H9 (cell line): ENCODE measurements at regions not wholly inside any gene's neighbourhood (a gene's known extent, or its start where the extent isn't known, plus 50 kb on each side); places are given as distances from the start of the nearest gene placed in this dataset.

Source experiments
- DNase-seq: peaks from one replicate; pipeline ENCODE4 v3.0.0-alpha.2; 2017
- H2AFZ ChIP-seq: one replicate; pipeline ENCODE4 v1.6.1; 2013; ENCODE audit warnings: mild to moderate bottlenecking, low read length, control low read depth, moderate library complexity
- H2AK5ac ChIP-seq: 2 replicates; pipeline ENCODE4 v1.6.1; 2013; ENCODE audit warnings: low read length, control low read depth, mixed read lengths; ENCODE audit not compliant: insufficient read length
- H2BK120ac ChIP-seq: one replicate; pipeline ENCODE4 v1.6.1; 2013; ENCODE audit warnings: low read depth, mild to moderate bottlenecking, low read length, control low read depth, inconsistent platforms; ENCODE audit not compliant: poor library complexity, severe bottlenecking
- H2BK12ac ChIP-seq: 2 replicates; pipeline ENCODE4 v1.6.1; 2013; ENCODE audit warnings: low read length, control low read depth, mixed read lengths, low read depth; ENCODE audit not compliant: insufficient read length
- H2BK15ac ChIP-seq: 2 replicates; pipeline ENCODE4 v1.6.1; 2013; ENCODE audit warnings: low read depth, low read length, control low read depth
- H2BK20ac ChIP-seq: one replicate; pipeline ENCODE4 v1.6.1; 2013; ENCODE audit warnings: low read depth, mild to moderate bottlenecking, low read length, control low read depth, inconsistent platforms; ENCODE audit not compliant: poor library complexity, severe bottlenecking
- H2BK5ac ChIP-seq: 2 replicates; pipeline ENCODE4 v1.6.1; 2013; ENCODE audit warnings: low read length, control low read depth, mixed read lengths; ENCODE audit not compliant: insufficient read length
- H3K14ac ChIP-seq: 2 replicates; pipeline ENCODE4 v1.6.1; 2013; ENCODE audit warnings: low read length, control low read depth; ENCODE audit not compliant: insufficient read depth
- H3K18ac ChIP-seq: 2 replicates; pipeline ENCODE4 v1.6.1; 2013; ENCODE audit warnings: low read depth, mild to moderate bottlenecking, mixed read lengths, low read length, control low read depth; ENCODE audit not compliant: insufficient read length
- H3K23ac ChIP-seq: 2 replicates; pipeline ENCODE4 v1.6.1; 2013; ENCODE audit warnings: low read length, control low read depth, mixed read lengths, low read depth; ENCODE audit not compliant: insufficient read length
- H3K23me2 ChIP-seq: 2 replicates; pipeline ENCODE4 v1.6.1; 2013; ENCODE audit warnings: low read depth, mild to moderate bottlenecking, mixed read lengths, low read length, control low read depth; ENCODE audit not compliant: insufficient read length, poor library complexity, severe bottlenecking
- H3K27ac ChIP-seq: 2 replicates; pipeline ENCODE4 v1.5.1; 2013; ENCODE audit warnings: low read length, control low read depth, mixed read lengths, low read depth; ENCODE audit not compliant: insufficient read length
- H3K27me3 ChIP-seq: 2 replicates; pipeline ENCODE4 v1.6.1; 2013; ENCODE audit warnings: low read length, control low read depth, inconsistent platforms; ENCODE audit not compliant: insufficient read depth
- H3K4ac ChIP-seq: 2 replicates; pipeline ENCODE4 v1.6.1; 2013; ENCODE audit warnings: low read depth, mild to moderate bottlenecking, control low read depth, inconsistent platforms, low read length, moderate library complexity
- H3K4me1 ChIP-seq: 2 replicates; pipeline ENCODE4 v1.6.1; 2013; ENCODE audit warnings: low read length, control low read depth, inconsistent platforms; ENCODE audit not compliant: insufficient read depth
- H3K4me2 ChIP-seq: 2 replicates; pipeline ENCODE4 v1.6.1; 2013; ENCODE audit warnings: low read length, control low read depth, mixed read lengths; ENCODE audit not compliant: insufficient read length, insufficient read depth
- H3K56ac ChIP-seq: 2 replicates; pipeline ENCODE4 v1.6.1; 2013; ENCODE audit warnings: low read depth, mild to moderate bottlenecking, mixed read lengths, low read length, control low read depth; ENCODE audit not compliant: insufficient read length
- H3K79me1 ChIP-seq: 2 replicates; pipeline ENCODE4 v1.6.1; 2013; ENCODE audit warnings: low read depth, mild to moderate bottlenecking, moderate library complexity, low read length, control low read depth, inconsistent platforms; ENCODE audit not compliant: insufficient read depth, poor library complexity, severe bottlenecking
- H3K79me2 ChIP-seq: 2 replicates; pipeline ENCODE4 v1.6.1; 2013; ENCODE audit warnings: low read length, control low read depth, inconsistent platforms; ENCODE audit not compliant: insufficient read depth
- H3K9ac ChIP-seq: 2 replicates; pipeline ENCODE4 v1.6.1; 2013; ENCODE audit warnings: low read length, control low read depth, mixed read lengths; ENCODE audit not compliant: insufficient read length; ENCODE audit errors: extremely low read depth
- H3K9me3 ChIP-seq: one replicate; pipeline ENCODE4 v1.6.1; 2013; ENCODE audit warnings: low read depth, low read length, inconsistent platforms; ENCODE audit not compliant: control insufficient read depth
- H3T11ph ChIP-seq: one replicate; pipeline ENCODE4 v1.6.1; 2013; ENCODE audit warnings: mild to moderate bottlenecking, low read length, control low read depth, inconsistent platforms
- H4K20me1 ChIP-seq: one replicate; pipeline ENCODE4 v1.6.1; 2013; ENCODE audit not compliant: control insufficient read depth, insufficient read length, insufficient read depth
- H4K5ac ChIP-seq: 2 replicates; pipeline ENCODE4 v1.6.1; 2013; ENCODE audit warnings: low read depth, mild to moderate bottlenecking, mixed read lengths, low read length, control low read depth; ENCODE audit not compliant: insufficient read length
- H4K8ac ChIP-seq: replicated peaks from 2 replicates; pipeline ENCODE4 v1.6.1; 2013; ENCODE audit warnings: low read length, control low read depth, mixed read lengths, low read depth; ENCODE audit not compliant: insufficient read length
- H4K91ac ChIP-seq: 2 replicates; pipeline ENCODE4 v1.6.1; 2013; ENCODE audit warnings: low read depth, mild to moderate bottlenecking, moderate library complexity, mixed read lengths, low read length, control low read depth; ENCODE audit not compliant: insufficient read length
- H3K27ac Mint-ChIP-seq, 3 experiments: 2 replicates in 2 of 3; 3 replicates in 1 of 3; pipeline ENCODE4 v1.8.0; 2020 to 2021; ENCODE audit warnings: mixed read lengths in 3 of 3, mild to moderate bottlenecking in 1 of 3, moderate library complexity in 1 of 3
- H3K27me3 Mint-ChIP-seq: 2 replicates; pipeline ENCODE4 v1.8.0; 2021; ENCODE audit warnings: low read depth, mild to moderate bottlenecking, moderate library complexity, mixed read lengths
- H3K36me3 Mint-ChIP-seq, 3 experiments: 2 replicates in 2 of 3; 3 replicates in 1 of 3; pipeline ENCODE4 v1.8.0; 2020 to 2021; ENCODE audit warnings: low read depth in 3 of 3, mixed read lengths in 3 of 3; ENCODE audit not compliant: insufficient read depth in 1 of 3
- H3K4me1 Mint-ChIP-seq, 2 experiments: 2 replicates each; pipeline ENCODE4 v1.8.0; 2020; ENCODE audit warnings: mixed read lengths in 2 of 2
- H3K4me3 Mint-ChIP-seq, 2 experiments: 2 replicates in 1 of 2; 3 replicates in 1 of 2; pipeline ENCODE4 v1.8.0; 2020 to 2021; ENCODE audit warnings: mild to moderate bottlenecking in 2 of 2, mixed read lengths in 2 of 2, moderate library complexity in 1 of 2
- H3K9me3 Mint-ChIP-seq, 2 experiments: 2 replicates in 1 of 2; 3 replicates in 1 of 2; pipeline ENCODE4 v1.8.0; 2020; ENCODE audit warnings: mild to moderate bottlenecking in 2 of 2, mixed read lengths in 2 of 2, moderate library complexity in 1 of 2
- CTCF ChIP-seq: fragments of 200-600 bp; sonication (generic); conservative IDR thresholded peaks from 3 replicates; pipeline ENCODE4 v1.8.0; 2021; ENCODE audit warnings: antibody characterized with exemption, mild to moderate bottlenecking
- WGBS: extraction: QIAGEN DNeasy Blood & Tissue Kit; methylation state at CpG from one replicate; pipeline ENCODE4 v1.1.7; 2013; ENCODE audit warnings: missing lambda C conversion rate, low lambda C conversion rate, mixed read lengths; ENCODE audit not compliant: insufficient read length; ENCODE audit errors: extremely low coverage; 5-methylcytosine and 5-hydroxymethylcytosine counted together

- Histone ChIP-seq H3K4me2 (no peak overlapping the region), H3K23me2 (no peaks in the 10 kb centered on the region), H3K79me1 (no peaks in the 10 kb centered on the region), H4K5ac (no peak overlapping the region), H3K27me3 (no peaks in the 10 kb centered on the region), H2BK15ac (no peak overlapping the region), H2BK12ac (no peak overlapping the region), H2BK120ac (no peak overlapping the region), H4K20me1 (no peaks in the 10 kb centered on the region), H3K4ac (no peak overlapping the region), H3K4me1 (no peaks in the 10 kb centered on the region), H2AK5ac (no peak overlapping the region), H4K8ac (no peak overlapping the region), H3T11ph (no peak overlapping the region), H3K79me2 (no peaks in the 10 kb centered on the region), H3K14ac (no peak overlapping the region), H2AFZ (no peak overlapping the region), H3K23ac (no peak overlapping the region), H4K91ac (no peak overlapping the region), H3K18ac (no peak overlapping the region), H3K9ac (no peak overlapping the region), H3K56ac (no peak overlapping the region), H3K27ac (no peak overlapping the region), H3K9me3 (no peaks in the 10 kb centered on the region), H2BK20ac (no peak overlapping the region), H2BK5ac (no peak overlapping the region)
- WGBS, result no CpG with 5 or more reads among the region's 3 CpGs
- Mint-ChIP-seq H3K9me3 (no peaks in the 10 kb centered on the region), H3K27ac (no peak overlapping the region), H3K4me3 (no peak overlapping the region), H3K27me3 (no peaks in the 10 kb centered on the region), H3K4me1 (peaks cover 0 to 5% of the 10 kb centered on the region in 2 experiments; a peak in 2 of 4 replicates), H3K36me3 (no peaks in the 10 kb centered on the region)
- no peak for TF ChIP-seq CTCF
- no peak for DNase-seq
Measured at GRCh38 chr13:69142101-69142500, 965.5 kb upstream of the ATXN8OS start.
